Endothelial cell of umbilical vein (primary cell): ENCODE measurements at regions not wholly inside any gene's neighbourhood (a gene's known extent, or its start where the extent isn't known, plus 50 kb on each side); places are given as distances from the start of the nearest gene placed in this dataset.

ENCODE experiments used
- BruUV-seq: library from RNA; stranded (reverse); fragments of 400-500 nt; replicated peaks from 2 replicates; lab custom pipeline; 2021; lab: Mats Ljungman, UMichigan
- CTCF ChIA-PET: fragments of 300-600, 350-600 bp; sonication (Branson Sonifier 250); formaldehyde crosslinking; loops from one replicate; lab custom pipeline; 2021; ENCODE audit warnings: antibody characterized with exemption, inconsistent platforms; lab: Charles Lee
- POLR2A ChIA-PET: fragments of 300-600, 350-600 bp; sonication (Branson Sonifier 250); formaldehyde crosslinking; loops from one replicate; lab custom pipeline; 2021; ENCODE audit warnings: antibody characterized with exemption, inconsistent platforms; lab: Charles Lee
- DNase-seq: peaks from one replicate; pipeline ENCODE4 v3.0.0-alpha.2; 2011; ENCODE audit warnings: low read depth, low spot score
- FAIRE-seq: peaks from 2 replicates; lab custom pipeline; 2011; peaks lifted over from hg19 to GRCh38; lab: Jason Lieb, UNC
- H2AFZ ChIP-seq: 2 replicates; pipeline ENCODE4 v1.6.0; 2012; ENCODE audit warnings: low read depth, low read length, control low read depth, inconsistent platforms
- H3K27ac ChIP-seq: 2 replicates; pipeline ENCODE4 v1.5.1; 2011; ENCODE audit warnings: low read depth, mild to moderate bottlenecking, control low read depth, low read length, moderate library complexity; ENCODE audit not compliant: insufficient read depth
- H3K27me3 ChIP-seq, 2 experiments: 2 replicates each; pipeline versions ENCODE4 v1.6.0 to v1.6.1; 2011; ENCODE audit warnings: low read length in 2 of 2, mixed read lengths in 1 of 2; ENCODE audit not compliant: control insufficient read depth in 2 of 2, insufficient read depth in 2 of 2
- H3K36me3 ChIP-seq, 2 experiments: 2 replicates in 1 of 2; 3 replicates in 1 of 2; pipeline ENCODE4 v1.5.1; 2011; ENCODE audit warnings: low read length in 2 of 2, mild to moderate bottlenecking in 1 of 2, moderate library complexity in 1 of 2; ENCODE audit not compliant: control insufficient read depth in 2 of 2, insufficient read depth in 2 of 2; ENCODE audit errors: extremely low read depth in 1 of 2
- H3K4me1 ChIP-seq: 3 replicates; pipeline ENCODE4 v1.5.1; 2011; ENCODE audit warnings: mild to moderate bottlenecking, low read length; ENCODE audit not compliant: control insufficient read depth, insufficient read depth; ENCODE audit errors: extremely low read depth
- H3K4me2 ChIP-seq: 2 replicates; pipeline ENCODE4 v1.6.1; 2011; ENCODE audit warnings: low read length, control low read depth, mixed read lengths; ENCODE audit not compliant: insufficient read depth
- H3K4me3 ChIP-seq, 3 experiments: fragments of 200-600 bp in 1 of 3; sonication (generic), shearing (Covaris generic) in 1 of 3; replicated peaks in 1 of 3; 2 replicates each; pipeline ENCODE4 v1.5.1; 2011 to 2016; ENCODE audit warnings: control low read depth in 3 of 3, low read length in 3 of 3, mild to moderate bottlenecking in 2 of 3, inconsistent platforms in 1 of 3, low read depth in 1 of 3, moderate library complexity in 1 of 3; ENCODE audit not compliant: insufficient read depth in 1 of 3
- H3K79me2 ChIP-seq: 2 replicates; pipeline ENCODE4 v1.6.0; 2012; ENCODE audit warnings: low read length, inconsistent platforms; ENCODE audit not compliant: control insufficient read depth, insufficient read depth
- H3K9ac ChIP-seq: replicated peaks from 2 replicates; pipeline ENCODE3; 2011; ENCODE audit warnings: low read length, control low read depth; ENCODE audit not compliant: insufficient read depth; ENCODE audit errors: extremely low read depth
- H3K9me1 ChIP-seq: replicated peaks from 3 replicates; pipeline ENCODE4 v1.6.0; 2011; ENCODE audit warnings: mild to moderate bottlenecking, low read length; ENCODE audit not compliant: control insufficient read depth, insufficient read depth; ENCODE audit errors: extremely low read depth
- H3K9me3 ChIP-seq: replicated peaks from 2 replicates; pipeline ENCODE4 v1.5.1; 2012; ENCODE audit warnings: low read length, inconsistent platforms; ENCODE audit not compliant: control insufficient read depth, insufficient read depth
- H4K20me1 ChIP-seq: replicated peaks from 2 replicates; pipeline ENCODE3; 2011; ENCODE audit warnings: mild to moderate bottlenecking, low read length; ENCODE audit not compliant: control insufficient read depth, insufficient read depth; ENCODE audit errors: extremely low read depth
- CTCF ChIP-seq, 2 donors: IDR thresholded peaks; 1 replicate in 1 of 2; 2 replicates in 1 of 2; pipeline ENCODE4 v1.5.1; 2011; ENCODE audit warnings: low read length in 2 of 2, mild to moderate bottlenecking in 2 of 2, moderate library complexity in 2 of 2, control low read depth in 1 of 2, inconsistent platforms in 1 of 2, low read depth in 1 of 2; ENCODE audit not compliant: insufficient read depth in 1 of 2; ENCODE audit errors: extremely low read depth in 1 of 2
- EZH2 ChIP-seq: IDR thresholded peaks from 2 replicates; pipeline ENCODE4 v1.6.1; 2012; ENCODE audit warnings: borderline replicate concordance, low read depth, mild to moderate bottlenecking, moderate library complexity, low read length, inconsistent platforms; ENCODE audit not compliant: severe bottlenecking
- FOS ChIP-seq: IDR thresholded peaks from 2 replicates; pipeline ENCODE4 v1.6.1; 2011; ENCODE audit warnings: mild to moderate bottlenecking, low read length, moderate library complexity, borderline replicate concordance; ENCODE audit not compliant: insufficient read depth
- GATA2 ChIP-seq: IDR thresholded peaks from 2 replicates; pipeline ENCODE4 v1.7.0; 2011; ENCODE audit warnings: low read depth, mild to moderate bottlenecking, moderate library complexity, mixed read lengths, low read length; ENCODE audit not compliant: insufficient read length, insufficient read depth
- JUN ChIP-seq: IDR thresholded peaks from 2 replicates; pipeline ENCODE4 v1.6.1; 2011; ENCODE audit warnings: borderline replicate concordance, low read depth; ENCODE audit not compliant: insufficient read length, insufficient read depth
- MAX ChIP-seq: IDR thresholded peaks from 2 replicates; pipeline ENCODE4 v1.6.1; 2011; ENCODE audit not compliant: insufficient read depth, insufficient read length
- MYC ChIP-seq: IDR thresholded peaks from one replicate; pipeline ENCODE4 v1.6.1; 2011; ENCODE audit warnings: mild to moderate bottlenecking, low read depth, low read length
- POLR2A ChIP-seq: IDR thresholded peaks from 2 replicates; pipeline ENCODE4 v1.6.1; 2012; ENCODE audit warnings: low read depth, mild to moderate bottlenecking, control low read depth, low read length
- POLR2AphosphoS5 ChIP-seq: IDR thresholded peaks from 2 replicates; pipeline ENCODE4 v1.6.1; 2012; ENCODE audit warnings: low read depth, mild to moderate bottlenecking, control low read depth, low read length, moderate library complexity; ENCODE audit not compliant: insufficient read depth
- dilution Hi-C: fragments of 300-500 bp; cut with MboI; formaldehyde crosslinking; loops from one replicate; pipeline ENCODE4 v1.15.0; 2019; ENCODE audit warnings: low sequenced_read_pairs; ENCODE audit not compliant: extremely low pct_ligation_motif_present
- intact Hi-C: fragments of 100-400 bp; cut with micrococcal nuclease; formaldehyde crosslinking; loops from one replicate; pipeline ENCODE4 v1.10.0; 2022

- H3K27ac ChIP-seq: no peak overlapping the region
- H3K4me3 ChIP-seq: no peak overlapping the region
- POLR2A ChIA-PET: no interaction called here
- H3K27me3 ChIP-seq: no peaks in the 10 kb centered on the region
- TF ChIP-seq GATA2: no peak
- TF ChIP-seq JUN: no peak
- no peak for TF ChIP-seq POLR2AphosphoS5
- no peak for TF ChIP-seq MAX
- no peak for TF ChIP-seq EZH2
- H4K20me1 ChIP-seq: no peaks in the 10 kb centered on the region
- H2AFZ ChIP-seq: no peak overlapping the region
- no peaks in the 10 kb centered on the region for H3K36me3 ChIP-seq
- no peak overlapping the region for H3K9ac ChIP-seq
- no peaks in the 10 kb centered on the region for H3K9me3 ChIP-seq
- H3K4me1 ChIP-seq: no peaks in the 10 kb centered on the region
- intact Hi-C loops (no loop called here), dilution Hi-C loops (no loop called here)
- no peak overlapping the region for H3K4me2 ChIP-seq
- FAIRE-seq (no peak), DNase-seq (no peak)
- H3K79me2 ChIP-seq: no peaks in the 10 kb centered on the region
- no TSS peak for BruUV-seq
- CTCF ChIA-PET: interaction anchor here (1.2 kb wide), 1 partner anchor 171 kb away, joined by 4 read pairs; no protein-coding TSS in a partner anchor
- no peaks in the 10 kb centered on the region for H3K9me1 ChIP-seq
Observed at GRCh38 chr17:68704871-68705713, 103.9 kb upstream of the FAM20A start.

GRCh38 chr17:68701046-68701445 is 99.9 kb upstream of the FAM20A start:
- FAIRE-seq (no peak), DNase-seq (no peak)
- intact Hi-C loops (no loop called here), dilution Hi-C loops (no loop called here)
- Histone ChIP-seq H3K9ac (no peak overlapping the region), H3K27ac (no peak overlapping the region), H3K4me1 (no peaks in the 10 kb centered on the region), H3K4me3 (no peak overlapping the region), H3K9me3 (no peaks in the 10 kb centered on the region), H3K9me1 (no peaks in the 10 kb centered on the region), H3K36me3 (no peaks in the 10 kb centered on the region), H3K27me3 (no peaks in the 10 kb centered on the region), H3K79me2 (no peaks in the 10 kb centered on the region), H2AFZ (no peak overlapping the region), H4K20me1 (no peaks in the 10 kb centered on the region), H3K4me2 (no peak overlapping the region)
- TF ChIP-seq MYC (no peak), JUN (no peak), CTCF (IDR thresholded peaks at IDR 0.05; ENCODE audit: extremely low read depth in 1 of 2, insufficient read depth in 1 of 2, low read depth in 1 of 2, low read length in 2 of 2) (no peak), EZH2 (no peak), GATA2 (no peak), POLR2AphosphoS5 (no peak), FOS (no peak), MAX (no peak), POLR2A (no peak)
- ChIA-PET POLR2A (no interaction called here), CTCF (no interaction called here)
- no TSS peak for BruUV-seq
